Left colon (tissue), 2 donors: ENCODE measurements at regions not wholly inside any gene's neighbourhood (a gene's known extent, or its start where the extent isn't known, plus 50 kb on each side); places are given as distances from the start of the nearest gene placed in this dataset.
A peak's percentile ranks its signal among the peaks of the same experiment; 100 is the strongest.

Experiments
- ATAC-seq: fragments of 200-7000 bp; cut with Tn5 transposase; one replicate; pipeline ENCODE4 v1.9.1; 2020; ENCODE audit warnings: mild to moderate bottlenecking, moderate library complexity
- DNase-seq, 2 donors: peaks; one replicate each; pipeline ENCODE4 v3.0.0-alpha.2; 2020
- intact Hi-C, 2 donors: fragments of 100-400 bp; cut with DNase I in 1 of 2; cut with micrococcal nuclease in 1 of 2; formaldehyde crosslinking; loops; one replicate each; pipeline versions ENCODE4 v1.11.2 to v1.14.0; 2022; cut with DNase I, micrococcal nuclease
- donor health status: DM: no; HTN: no; CAD: no.
- donor health status: DM: yes; HTN: yes; CAD: no.

GRCh38 chr4:11342401-11342800 is 86.3 kb downstream of the HS3ST1 start:
- no peak for ATAC-seq
- DNase-seq: no peak
- intact Hi-C loops: no loop called here

- no peak for ATAC-seq
- intact Hi-C loops: no loop called here
- no peak for DNase-seq
Observed at GRCh38 chr4:11341337-11342043, 87.2 kb downstream of the HS3ST1 start.

GRCh38 chr4:11338956-11339782 is 89.5 kb downstream of the HS3ST1 start:
- DNase-seq: no peak
- intact Hi-C loops: no loop called here
- ATAC-seq: no peak

GRCh38 chr4:11337287-11337686 is 91.4 kb downstream of the HS3ST1 start:
- DNase-seq: no peak
- intact Hi-C loops: no loop called here
- no peak for ATAC-seq

GRCh38 chr4:11336435-11336834 is 92.3 kb downstream of the HS3ST1 start:
- intact Hi-C loops: no loop called here
- DNase-seq: no peak
- ATAC-seq: no peak

- intact Hi-C loops: no loop called here
- no peak for DNase-seq
- ATAC-seq: no peak
Observed at GRCh38 chr4:11334887-11335286, 93.8 kb downstream of the HS3ST1 start.

- no peak for DNase-seq
- no peak for ATAC-seq
- intact Hi-C loops: no loop called here
Observed at GRCh38 chr4:11328401-11328800, 100.3 kb downstream of the HS3ST1 start.

- no peak for ATAC-seq
- intact Hi-C loops: no loop called here
- no peak for DNase-seq
Observed at GRCh38 chr4:11326021-11326420, 102.7 kb downstream of the HS3ST1 start.

- DNase-seq: no peak
- intact Hi-C loops: no loop called here
- no peak for ATAC-seq
Observed at GRCh38 chr4:11323771-11324170, 104.9 kb downstream of the HS3ST1 start.

- no peak for ATAC-seq
- DNase-seq: no peak
- intact Hi-C loops: no loop called here
Observed at GRCh38 chr4:11313157-11313943, 115.3 kb downstream of the HS3ST1 start.

- no peak for ATAC-seq
- DNase-seq: no peak
- intact Hi-C loops: no loop called here
Observed at GRCh38 chr4:11312389-11312788, 116.3 kb downstream of the HS3ST1 start.

- ATAC-seq (peak; percentile 98), DNase-seq (peak in 1 of 2 donors; percentile 17)
- intact Hi-C loops: no loop called here
Observed at GRCh38 chr4:11301075-11301660, 127.5 kb downstream of the HS3ST1 start.

GRCh38 chr4:11299836-11300235 is 128.9 kb downstream of the HS3ST1 start:
- intact Hi-C loops: no loop called here
- ATAC-seq (no peak), DNase-seq (no peak)

- ATAC-seq (no peak), DNase-seq (no peak)
- intact Hi-C loops: no loop called here
Observed at GRCh38 chr4:11299016-11299415, 129.7 kb downstream of the HS3ST1 start.

- intact Hi-C loops: no loop called here
- ATAC-seq (no peak), DNase-seq (no peak)
Observed at GRCh38 chr4:11298451-11298850, 130.2 kb downstream of the HS3ST1 start.

GRCh38 chr4:11297627-11298026 is 131.1 kb downstream of the HS3ST1 start:
- intact Hi-C loops: no loop called here
- DNase-seq (no peak), ATAC-seq (no peak)

GRCh38 chr4:11297201-11297600 is 131.5 kb downstream of the HS3ST1 start:
- no peak for DNase-seq
- no peak for ATAC-seq
- intact Hi-C loops: no loop called here

- ATAC-seq: no peak
- intact Hi-C loops: no loop called here
Observed at GRCh38 chr4:11293866-11294265, 134.8 kb downstream of the HS3ST1 start.

GRCh38 chr4:11287055-11287454 is 141.6 kb downstream of the HS3ST1 start:
- ATAC-seq: no peak

More at GRCh38 chr4:11293866-11294265, 134.8 kb downstream of the HS3ST1 start:
- no peak for DNase-seq

More at GRCh38 chr4:11287055-11287454, 141.6 kb downstream of the HS3ST1 start:
- no peak for DNase-seq
- intact Hi-C loops: no loop called here
